ENCODE measurements at regions not wholly inside any gene's neighbourhood (a gene's known extent, or its start where the extent isn't known, plus 50 kb on each side); places are given as distances from the start of the nearest gene placed in this dataset.
"Not testable (repeated sequence)": the region's sequence is repeated elsewhere in the genome, so short reads cannot be mapped to it uniquely, and the experiment has no call there.

DNA sequence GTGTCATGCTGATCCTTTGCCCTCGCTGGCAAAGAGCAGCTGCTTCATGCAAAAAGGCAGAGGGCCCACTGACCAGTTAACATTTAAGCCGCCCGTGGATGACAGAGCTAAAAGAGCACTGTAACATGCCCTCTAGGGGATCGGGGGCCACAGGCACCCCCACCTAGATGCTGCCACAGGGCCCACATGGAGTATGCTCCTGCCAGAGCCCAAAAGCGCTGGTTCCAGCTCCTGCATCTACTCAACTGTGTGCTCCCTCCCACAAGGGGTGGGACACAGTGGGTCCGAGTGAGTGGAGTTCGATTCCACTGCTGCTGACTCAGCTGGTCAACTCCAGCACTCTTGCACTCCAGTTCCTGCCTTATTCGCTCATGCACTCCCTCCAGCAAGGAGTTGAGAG, 199.8 kb upstream of the CNTNAP2 start:
- DNase-seq = no peak

DNA sequence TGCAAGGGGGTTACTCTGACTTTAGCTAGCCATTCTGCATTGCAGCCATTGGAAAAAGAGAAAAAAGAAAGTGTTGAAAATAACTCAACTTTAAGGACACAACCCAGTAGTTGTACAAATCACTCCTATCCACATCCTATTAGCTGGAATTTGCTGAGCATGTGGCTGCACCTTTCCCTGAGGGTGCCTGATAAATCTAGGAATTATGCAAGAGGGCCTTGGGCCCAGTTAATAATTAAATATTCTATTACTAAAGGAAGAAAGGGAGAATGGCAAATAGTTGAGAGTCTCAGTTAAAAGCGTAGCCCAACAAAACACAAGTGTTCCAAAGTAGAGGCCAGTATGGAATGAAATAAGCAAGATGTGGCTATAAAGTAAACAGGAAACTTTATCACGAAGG, 200.9 kb upstream of the CNTNAP2 start:
- no peak for DNase-seq

DNA sequence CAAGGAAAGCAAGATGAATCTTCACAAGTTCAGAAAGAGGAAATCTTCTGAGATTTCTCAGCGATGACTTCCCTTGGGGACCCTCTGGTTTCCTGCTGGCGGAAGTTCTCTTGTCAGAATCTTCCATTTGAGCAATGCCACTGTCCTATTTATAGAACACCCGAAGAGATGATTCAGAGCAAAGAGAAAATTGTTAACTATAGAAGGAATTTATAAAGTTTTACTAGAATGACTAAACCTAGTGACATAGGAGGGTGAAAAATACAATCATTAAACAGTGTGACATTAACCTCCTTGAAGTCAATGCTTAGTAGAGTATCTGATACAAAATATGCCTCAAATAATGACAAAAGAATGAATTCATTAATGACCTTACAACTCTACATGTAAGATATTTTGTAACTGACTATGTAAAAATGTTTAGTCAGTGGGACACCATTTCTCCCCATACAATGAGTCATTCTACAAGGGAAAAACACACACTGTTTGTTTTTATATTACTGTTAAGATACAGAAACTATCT, 206.5 kb upstream of the CNTNAP2 start:
- DNase-seq = no peak

DNA sequence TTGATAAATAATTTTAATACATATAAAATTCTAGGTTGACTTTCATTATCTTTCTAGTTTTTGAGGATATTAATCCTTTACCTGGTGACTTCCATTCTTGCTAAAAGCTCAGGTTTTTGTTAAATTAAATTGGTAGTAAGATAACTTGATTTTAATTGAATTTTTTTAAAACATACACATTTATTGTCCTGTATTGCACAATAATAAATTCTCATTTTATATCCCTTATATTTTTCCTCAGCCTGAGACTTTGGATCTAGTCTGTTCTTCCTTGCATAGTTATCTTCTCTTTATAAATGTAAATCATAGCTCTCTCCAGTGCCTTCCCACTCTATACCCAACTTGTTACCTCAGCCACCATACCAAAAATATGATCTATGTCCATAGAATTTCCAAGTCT, 212.9 kb upstream of the CNTNAP2 start:
- DNase-seq = no peak

DNA sequence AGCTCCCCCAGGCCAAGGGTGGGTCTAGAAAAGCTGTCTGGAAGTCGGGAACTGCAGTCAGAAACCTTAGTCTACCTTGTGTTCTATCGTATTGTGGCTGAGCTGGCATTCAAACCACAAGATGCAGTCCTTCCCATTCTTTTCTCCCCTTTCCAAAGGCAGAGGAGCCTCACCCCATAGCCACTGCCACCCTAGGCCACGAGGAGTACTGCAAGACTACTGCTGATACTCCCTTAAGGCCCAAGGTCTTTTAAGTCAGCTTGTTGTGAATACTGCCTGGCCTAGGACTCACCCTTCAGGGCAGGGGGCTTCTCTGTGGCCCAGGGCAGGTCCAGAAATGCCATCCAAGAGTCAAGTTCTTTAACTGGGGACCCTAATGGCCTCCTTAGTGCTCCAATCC, 214.5 kb upstream of the CNTNAP2 start:
- no peak for DNase-seq

DNA sequence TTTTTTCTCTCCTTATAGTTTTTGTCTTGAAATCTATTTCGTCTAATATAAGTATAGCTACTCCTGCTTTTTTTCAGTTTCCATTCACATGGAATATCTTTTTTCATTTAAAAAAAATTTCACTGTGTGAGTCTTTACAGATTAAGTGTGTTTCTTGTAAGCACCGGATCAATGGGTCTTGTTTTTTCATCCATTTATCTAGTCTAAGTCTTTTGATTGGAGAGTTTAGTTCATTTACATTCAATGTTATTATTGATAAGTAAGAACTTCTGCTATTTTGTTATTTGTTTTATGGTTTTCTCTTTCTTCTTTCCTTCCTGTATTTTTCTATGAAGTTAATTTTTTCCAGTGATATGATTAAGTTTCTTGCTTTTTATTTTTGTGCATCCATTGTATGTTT, 216.7 kb upstream of the CNTNAP2 start:
- DNase-seq = no peak

DNA sequence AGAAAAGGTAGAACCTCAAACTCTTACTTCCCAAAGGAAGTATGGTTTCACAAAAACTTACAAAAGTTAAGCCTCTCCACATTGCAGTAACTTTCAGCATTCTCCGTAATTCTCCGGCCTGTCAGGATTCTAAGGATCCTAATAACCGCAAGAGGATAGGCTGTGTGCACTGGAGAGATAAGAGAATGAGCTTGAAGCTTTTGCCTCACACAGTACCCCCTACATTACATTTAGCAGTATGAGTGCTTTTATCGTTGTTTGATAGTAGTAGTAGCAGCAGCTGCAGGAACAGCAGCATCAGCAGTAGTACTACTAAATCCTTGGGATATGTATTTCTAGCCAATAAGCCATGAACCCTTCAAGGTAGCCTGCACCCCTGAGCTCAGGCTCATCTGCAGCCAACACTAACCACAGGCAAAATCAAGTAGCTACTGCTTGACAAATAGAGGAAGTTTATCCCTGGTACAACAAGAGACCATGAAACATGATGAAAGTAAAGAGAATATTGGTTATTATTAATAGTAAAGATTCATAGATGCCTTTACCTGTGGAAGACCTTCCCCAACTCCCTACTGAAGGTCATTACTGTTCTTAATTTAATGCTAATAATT, 222.6 kb upstream of the CNTNAP2 start:
- no peak for DNase-seq

DNA sequence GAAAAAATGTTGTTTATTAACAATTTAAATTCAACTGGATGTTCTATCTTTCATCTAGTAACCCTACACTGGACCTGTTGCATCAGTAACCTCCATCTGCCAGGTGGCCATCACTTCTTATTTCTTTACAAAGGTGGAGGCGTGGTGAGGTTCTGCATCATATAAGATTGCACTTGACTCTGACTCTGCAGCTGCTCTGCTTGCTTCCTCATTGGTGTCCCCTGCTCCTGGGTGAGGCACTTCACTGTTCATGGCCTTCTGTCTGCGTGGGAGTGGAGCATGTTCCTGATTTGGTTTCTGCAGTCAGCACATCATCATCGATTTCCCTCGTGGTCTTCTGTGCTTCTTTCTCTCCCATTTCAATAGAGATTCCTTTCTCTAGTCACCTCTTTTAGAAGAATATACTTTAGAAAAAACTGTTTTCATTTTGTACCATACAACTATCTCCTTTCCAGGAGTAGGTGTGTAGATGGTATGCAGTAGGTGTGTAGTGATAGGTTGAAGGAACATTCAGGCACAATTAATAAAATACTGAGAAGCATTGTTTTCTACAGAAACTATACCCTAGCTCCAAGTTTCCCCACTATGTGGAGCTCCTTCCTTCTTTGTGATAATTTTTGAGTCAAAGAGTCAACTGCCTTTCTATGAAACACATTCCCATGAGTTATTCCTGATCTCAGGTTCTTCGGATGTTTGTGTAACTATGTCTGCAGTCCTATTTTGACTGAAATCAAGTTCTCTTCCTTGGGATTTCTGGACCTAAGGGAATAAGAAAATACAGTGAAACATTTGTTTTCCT, 231.7 kb upstream of the CNTNAP2 start:
- DNase-seq = no peak

DNA sequence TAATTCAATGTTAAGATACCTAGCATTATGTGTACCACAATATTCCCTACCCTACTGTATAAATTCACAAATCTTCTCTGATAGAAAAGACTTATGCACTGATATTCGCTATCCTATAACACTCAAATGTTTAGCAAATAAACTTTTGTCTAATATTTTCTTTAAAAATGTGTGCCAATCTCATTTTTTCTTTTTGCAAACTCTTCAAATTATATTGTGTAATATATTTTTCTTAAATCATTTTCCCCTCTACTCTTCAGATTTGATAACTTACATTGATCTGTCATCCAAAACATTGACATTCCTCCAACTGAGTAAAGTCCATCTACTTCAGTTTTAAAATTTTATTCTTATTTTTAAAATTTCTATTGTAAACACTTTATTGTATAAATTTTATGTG, 240.2 kb upstream of the CNTNAP2 start:
- no peak for DNase-seq

DNA sequence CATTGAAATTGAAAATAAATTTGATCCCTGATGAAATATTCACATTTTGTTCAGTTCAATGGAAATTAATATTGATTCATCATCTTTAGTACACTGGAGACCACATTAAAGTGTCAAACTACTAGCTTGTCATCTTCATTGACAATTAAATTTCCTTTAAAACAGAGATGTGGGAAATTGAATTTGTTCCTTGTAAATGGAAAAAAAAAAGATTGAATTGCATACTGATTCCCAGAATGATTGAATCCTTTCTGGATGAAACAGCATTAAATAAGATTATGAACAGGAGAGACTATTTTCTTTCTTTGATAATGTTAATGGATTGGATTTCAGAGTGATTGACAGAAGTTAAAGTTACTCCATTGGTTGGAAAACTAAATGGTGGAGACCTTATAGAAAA, 241.3 kb upstream of the CNTNAP2 start:
- DNase-seq = no peak

DNA sequence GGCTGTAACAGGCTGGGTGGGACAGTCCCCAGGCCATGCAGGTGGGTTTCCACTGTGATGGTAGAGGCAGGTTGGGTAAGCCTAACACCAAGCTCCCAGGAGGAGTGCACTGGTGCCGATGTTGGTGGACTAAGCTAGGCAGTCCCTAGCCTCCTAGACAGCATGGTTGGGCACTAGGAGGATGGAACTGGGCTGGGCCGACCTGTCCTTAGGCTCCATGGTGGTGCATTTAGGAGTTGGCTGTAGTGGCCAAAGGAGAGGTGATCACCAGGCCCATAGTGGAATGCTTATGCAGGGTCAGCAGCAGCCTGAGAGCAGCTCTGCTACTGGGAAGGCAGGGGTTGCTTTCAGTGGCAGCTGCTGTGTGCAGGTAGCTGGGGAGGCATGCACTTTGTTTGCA, 247.7 kb upstream of the CNTNAP2 start:
- DNase-seq = no peak

DNA sequence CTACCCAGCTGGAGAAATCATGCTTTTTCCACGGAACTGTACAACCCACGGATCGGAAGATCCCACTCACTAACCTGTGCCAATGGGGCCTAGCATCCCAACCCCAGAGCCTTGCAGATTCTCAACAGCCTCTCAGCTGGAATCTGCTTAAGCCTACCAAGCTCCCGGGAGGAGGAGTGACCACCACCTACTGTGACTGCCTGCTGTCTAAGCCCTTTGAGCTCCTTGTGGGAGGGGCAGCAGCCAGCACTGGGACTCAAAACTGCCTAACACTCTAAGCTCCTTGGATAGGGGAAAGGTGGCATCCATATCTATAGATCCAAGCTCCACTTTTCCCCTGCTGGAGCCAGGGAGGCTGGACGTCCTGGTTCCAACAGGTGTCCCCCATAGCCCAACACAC, 254.4 kb upstream of the CNTNAP2 start:
- no peak for DNase-seq

DNA sequence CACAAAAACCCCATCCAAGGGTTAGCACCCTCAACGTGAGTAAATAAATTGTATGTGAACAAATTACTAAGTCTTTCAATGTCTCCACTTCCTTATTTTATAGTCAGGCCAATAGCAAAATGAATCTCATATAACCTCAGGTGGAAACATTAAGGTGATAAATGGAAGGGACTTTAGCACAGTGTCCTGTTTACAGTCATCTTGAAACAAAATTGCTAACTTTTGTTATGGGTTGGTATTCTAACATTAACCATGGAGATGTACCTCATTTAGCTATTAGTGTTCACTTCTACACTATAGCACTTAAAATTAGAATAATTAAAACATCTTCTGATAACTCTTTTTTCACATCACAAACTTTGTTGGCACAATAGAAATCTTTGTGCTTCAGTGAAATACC, 255.8 kb upstream of the CNTNAP2 start:
- no peak for DNase-seq

DNA sequence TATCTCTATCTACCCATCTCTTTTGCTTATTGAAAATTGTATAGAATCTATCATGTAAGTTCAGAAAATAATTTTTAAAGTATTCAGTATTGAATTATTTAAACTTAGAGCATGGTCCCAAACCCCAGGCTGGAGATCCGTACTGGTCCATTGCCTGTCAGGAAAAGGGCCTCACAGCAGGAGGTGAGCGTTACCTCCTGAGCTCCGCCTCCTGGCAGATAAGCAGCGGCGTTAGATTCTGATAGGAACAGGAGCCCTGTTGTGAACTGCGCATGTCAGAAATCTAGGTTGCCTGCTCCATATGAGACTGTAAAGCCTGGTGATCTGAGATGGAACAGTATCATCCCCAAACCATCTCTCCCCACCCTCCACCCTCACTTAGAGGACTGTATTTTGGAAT, 266.0 kb upstream of the CNTNAP2 start:
- no peak for DNase-seq

DNA sequence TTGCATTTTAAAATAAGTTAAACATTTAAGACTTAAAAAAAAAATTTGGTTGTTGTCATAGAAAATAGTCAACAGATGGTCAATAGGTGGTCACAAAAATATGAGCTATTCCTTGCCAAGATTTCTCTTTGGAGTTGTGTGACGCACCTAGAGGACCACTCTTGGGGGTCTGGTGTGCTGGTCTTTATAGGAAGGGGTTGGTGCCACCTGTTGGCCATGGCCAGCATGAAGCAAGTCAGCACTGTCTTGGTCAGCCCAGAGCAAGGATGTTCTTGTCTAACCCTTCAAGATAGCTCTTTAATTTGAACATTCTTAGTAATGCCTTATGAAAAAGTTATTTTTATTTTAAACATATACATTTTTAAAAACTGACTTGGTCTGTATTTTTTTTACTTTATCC, 267.9 kb upstream of the CNTNAP2 start:
- DNase-seq = peak; percentile 27 to 45

DNA sequence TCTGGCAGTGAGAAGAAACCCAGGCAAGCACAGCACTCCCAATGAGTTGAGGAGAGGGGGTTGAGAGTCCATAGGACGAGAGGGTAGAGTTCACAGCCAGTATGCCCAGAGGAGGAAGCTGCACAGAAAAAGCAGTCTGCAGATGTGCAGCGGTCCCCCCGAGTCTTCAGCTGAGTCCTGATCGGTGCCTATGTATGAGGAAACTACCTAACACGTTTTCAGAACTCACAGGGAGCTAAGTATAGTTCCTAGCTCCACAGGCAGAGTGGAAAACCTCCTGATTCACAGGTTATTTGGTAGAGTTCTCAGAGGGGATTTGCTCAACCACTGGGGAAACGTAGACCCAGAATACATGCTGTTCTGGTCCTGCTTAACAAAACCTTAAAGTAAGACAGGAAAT, 271.3 kb upstream of the CNTNAP2 start:
- peak; percentile 12 to 57 for DNase-seq

DNA sequence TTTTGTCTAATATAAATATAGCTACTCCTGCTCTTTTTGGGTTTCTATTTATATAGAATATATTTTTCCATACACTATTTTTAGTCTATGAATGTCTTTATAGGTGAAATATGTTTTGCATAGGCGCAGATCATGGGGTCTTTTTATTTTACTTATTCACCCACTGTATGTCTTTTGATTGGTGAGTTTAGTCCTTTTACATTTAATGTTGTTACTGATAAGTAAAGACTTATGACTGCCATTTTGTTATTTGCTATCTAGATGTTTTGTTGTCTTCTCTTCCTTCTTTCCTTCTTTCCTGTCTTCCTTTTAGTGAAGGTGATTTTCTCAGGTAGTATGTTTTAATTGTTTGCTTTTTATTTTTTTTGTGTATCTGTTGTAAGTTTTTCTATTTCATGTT, 276.8 kb upstream of the CNTNAP2 start:
- no peak for DNase-seq

DNA sequence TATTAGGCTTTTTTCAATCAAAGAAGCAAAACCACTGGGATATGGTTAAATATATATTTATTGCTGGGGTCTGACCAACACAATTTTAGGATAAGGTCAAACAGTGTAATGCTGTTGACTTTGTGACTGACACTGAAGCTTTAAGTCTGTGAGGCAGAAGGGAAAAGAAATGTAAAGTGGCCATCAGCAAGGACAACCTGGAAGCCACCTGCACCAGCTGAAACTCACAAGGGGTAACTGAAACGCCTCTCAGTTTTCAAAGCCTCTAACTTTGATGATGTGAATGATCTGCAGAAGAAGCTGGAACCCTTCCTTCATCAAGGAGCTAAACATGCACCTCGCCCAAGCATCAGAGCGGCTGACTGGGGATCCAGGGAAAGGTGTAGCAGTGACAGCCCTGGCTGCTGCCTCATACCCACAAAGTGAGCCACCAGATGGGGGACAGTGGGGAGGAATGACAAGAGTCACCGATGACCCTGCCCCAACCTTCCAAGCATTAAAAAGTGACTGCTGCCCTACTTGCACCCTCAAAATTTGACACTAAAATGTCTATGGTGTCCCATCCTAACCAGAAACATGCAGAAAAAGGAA, 284.9 kb upstream of the CNTNAP2 start:
- DNase-seq = no peak

DNA sequence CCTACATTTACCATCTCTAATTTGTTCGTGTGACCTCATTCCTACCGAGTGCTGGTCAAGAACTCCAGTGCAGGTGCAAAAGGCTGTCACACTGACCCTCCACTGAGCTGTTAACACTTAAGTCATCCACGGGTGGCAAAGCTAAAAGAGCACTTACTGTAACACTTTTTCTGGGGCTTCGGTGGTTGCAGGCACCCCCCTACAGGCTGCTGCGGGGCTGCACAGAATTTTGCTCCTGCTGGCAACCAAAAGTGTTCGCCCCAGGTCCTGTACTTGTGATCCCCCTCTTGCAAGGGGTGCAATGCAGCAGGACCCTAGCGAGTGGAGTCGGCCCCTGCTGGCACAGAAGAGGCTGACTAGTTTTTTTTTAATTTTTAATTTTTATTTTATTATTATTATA, 298.9 kb upstream of the CNTNAP2 start:
- no peak for DNase-seq

DNA sequence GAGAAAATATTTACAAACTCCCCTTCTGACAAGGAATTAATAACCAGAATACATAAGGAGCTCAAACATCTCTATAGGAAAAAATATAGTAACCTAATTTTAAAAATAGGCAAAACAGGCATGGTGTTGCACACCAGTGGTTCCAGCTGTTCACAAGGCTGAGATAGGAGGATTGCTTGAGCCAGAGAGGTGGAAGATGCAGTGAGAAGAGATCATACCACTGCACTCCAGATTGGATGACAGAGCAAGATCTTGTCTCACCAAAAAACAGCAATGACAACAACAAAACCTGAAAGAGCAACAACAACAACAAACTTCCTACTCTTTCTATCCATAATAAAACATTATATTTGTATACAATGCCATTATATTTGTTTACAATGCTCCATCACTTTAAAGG, 304.4 kb upstream of the CNTNAP2 start:
- no peak for DNase-seq

DNA sequence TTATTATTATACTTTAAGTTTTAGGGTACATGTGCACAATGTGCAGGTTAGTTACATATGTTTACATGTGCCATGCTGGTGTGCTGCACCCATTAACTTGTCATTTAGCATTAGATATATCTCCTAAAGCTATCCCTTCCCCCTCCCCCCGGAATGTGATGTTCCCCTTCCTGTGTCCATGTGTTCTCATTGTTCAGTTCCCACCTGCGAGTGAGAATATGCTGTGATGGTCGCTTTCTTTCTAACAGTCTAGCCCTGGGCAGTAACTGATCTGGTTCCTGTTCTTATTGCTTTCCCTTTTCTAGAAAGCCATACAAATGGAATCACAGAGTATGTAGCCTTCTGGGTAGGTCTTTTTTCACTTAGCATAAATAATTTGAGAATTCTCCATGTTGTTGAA, 311.1 kb upstream of the CNTNAP2 start:
- not testable (repeated sequence) for DNase-seq

DNA sequence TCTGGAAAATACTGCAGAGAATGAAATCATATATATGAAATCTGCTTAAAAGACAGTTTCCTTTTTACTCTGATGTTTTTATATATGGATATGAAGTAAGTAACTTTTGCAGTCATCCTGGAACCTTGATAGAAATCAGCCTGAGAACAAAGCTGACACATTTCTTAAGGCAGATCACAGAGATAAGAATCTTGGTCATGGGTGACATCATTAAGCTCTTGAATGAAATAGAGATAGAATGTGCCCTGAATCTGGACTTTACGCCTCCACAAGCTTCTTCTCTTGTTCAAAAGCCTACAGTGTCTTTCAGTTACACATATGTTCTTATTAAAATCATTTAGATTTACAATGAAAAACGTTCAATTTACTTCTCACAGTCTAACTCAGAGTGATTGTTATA, 319.1 kb upstream of the CNTNAP2 start:
- no peak for DNase-seq

DNA sequence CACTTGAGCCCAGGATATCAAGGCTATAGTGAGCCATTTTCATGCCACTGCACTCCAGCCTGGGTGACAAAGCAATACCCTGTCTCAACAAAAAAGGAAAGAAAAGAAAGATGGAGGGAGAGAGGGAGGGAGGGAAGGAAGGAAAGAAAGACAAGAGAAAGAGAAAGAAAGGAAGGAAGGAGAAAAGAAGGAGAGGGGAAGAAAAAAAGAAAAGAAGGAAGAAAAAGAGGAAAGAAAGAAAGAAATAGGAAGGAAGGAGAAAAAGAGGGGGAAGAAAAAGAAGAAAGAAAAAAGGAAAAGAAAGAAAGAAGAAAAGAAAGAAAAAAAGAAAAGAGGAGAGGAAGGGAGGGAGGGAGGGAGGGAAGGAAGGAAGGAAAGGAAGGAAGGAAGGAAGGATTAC, 321.5 kb upstream of the CNTNAP2 start:
- no peak for DNase-seq

All from NCI-H2081 (cell line).